ENCODE measurements at regions not wholly inside any gene's neighbourhood (a gene's known extent, or its start where the extent isn't known, plus 50 kb on each side); places are given as distances from the start of the nearest gene placed in this dataset.
A peak's percentile ranks its signal among the peaks of the same experiment; 100 is the strongest.

GRCh38 chr13:50085063-50085462 lies 69.8 kb downstream of the KCNRG start:
- Mint-ChIP-seq H3K4me3 (no peak overlapping the region), H3K4me1 (peaks cover 27% of the 10 kb centered on the region), H3K27me3 (no peaks in the 10 kb centered on the region)

DNA sequence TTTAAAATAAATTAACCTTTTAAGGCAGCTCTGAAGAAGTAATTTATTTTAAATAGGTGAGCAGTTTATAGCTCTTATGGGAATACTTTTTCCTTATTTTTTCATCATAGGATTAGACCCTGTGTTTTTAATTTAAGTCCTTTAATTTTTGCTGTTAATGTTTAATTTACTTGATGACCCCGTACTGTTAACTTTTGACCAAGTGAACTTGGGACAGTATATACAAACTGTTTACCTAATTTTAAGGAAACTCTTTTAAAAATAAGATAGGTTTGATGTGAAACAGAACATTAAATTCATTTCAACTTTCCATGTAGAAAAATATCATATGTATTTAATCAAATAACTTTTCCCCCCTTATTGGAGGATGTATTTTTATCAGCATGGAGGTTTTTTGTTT lies 74.4 kb downstream of the KCNRG start:
- H3K4me1 Mint-ChIP-seq, result peaks cover 10% of the 10 kb centered on the region
- H3K27ac Mint-ChIP-seq, result no peak overlapping the region
- H3K36me3 Mint-ChIP-seq, result peaks cover 11% of the 10 kb centered on the region
- no peak for ATAC-seq
- no peaks in the 10 kb centered on the region for H3K27me3 Mint-ChIP-seq
- H3K9me3 Mint-ChIP-seq, result no peaks in the 10 kb centered on the region
- no peak overlapping the region for H3K4me3 Mint-ChIP-seq

More at GRCh38 chr13:50085063-50085462, 69.8 kb downstream of the KCNRG start:
- Mint-ChIP-seq H3K9me3 (no peaks in the 10 kb centered on the region), H3K27ac (no peak overlapping the region), H3K36me3 (peaks cover 21% of the 10 kb centered on the region)
- ATAC-seq, result no peak

- no peaks in the 10 kb centered on the region for H3K9me3 Mint-ChIP-seq
- no peak overlapping the region for H3K27ac Mint-ChIP-seq
- peaks cover 11% of the 10 kb centered on the region for H3K36me3 Mint-ChIP-seq
- no peak for ATAC-seq
- H3K4me3 Mint-ChIP-seq, result no peak overlapping the region
- H3K27me3 Mint-ChIP-seq, result no peaks in the 10 kb centered on the region
- H3K4me1 Mint-ChIP-seq, result peaks cover 10% of the 10 kb centered on the region
These were observed 75.0 kb downstream of the KCNRG start for GRCh38 chr13:50090211-50090610.

GRCh38 chr13:50094615-50095293 lies 79.5 kb downstream of the KCNRG start:
- Mint-ChIP-seq H3K4me3 (no peak overlapping the region), H3K27me3 (no peaks in the 10 kb centered on the region), H3K27ac (no peak overlapping the region), H3K9me3 (peaks cover 11% of the 10 kb centered on the region), H3K4me1 (peaks cover 13% of the 10 kb centered on the region), H3K36me3 (peaks cover 27% of the 10 kb centered on the region)
- ATAC-seq, result no peak

- H3K4me1 Mint-ChIP-seq, result peaks cover 29% of the 10 kb centered on the region
- no peaks in the 10 kb centered on the region for H3K27me3 Mint-ChIP-seq
- ATAC-seq, result no peak
- H3K4me3 Mint-ChIP-seq, result peak overlapping the region; percentile 29
- H3K36me3 Mint-ChIP-seq, result peaks cover 44% of the 10 kb centered on the region
- peaks cover 11% of the 10 kb centered on the region for H3K9me3 Mint-ChIP-seq
- peak overlapping the region; percentile 8 for H3K27ac Mint-ChIP-seq
These were observed 83.4 kb downstream of the KCNRG start for GRCh38 chr13:50098693-50099092.

- no peaks in the 10 kb centered on the region for H3K27me3 Mint-ChIP-seq
- H3K4me3 Mint-ChIP-seq, result no peak overlapping the region
- peaks cover 36% of the 10 kb centered on the region for H3K4me1 Mint-ChIP-seq
- peaks cover 11% of the 10 kb centered on the region for H3K9me3 Mint-ChIP-seq
- ATAC-seq, result no peak
- no peak overlapping the region for H3K27ac Mint-ChIP-seq
- H3K36me3 Mint-ChIP-seq, result peaks cover 49% of the 10 kb centered on the region
These were observed 84.2 kb downstream of the KCNRG start for GRCh38 chr13:50099473-50099872.

- peaks cover 56% of the 10 kb centered on the region for H3K4me1 Mint-ChIP-seq
- no peak overlapping the region for H3K4me3 Mint-ChIP-seq
- no peak for ATAC-seq
- H3K27me3 Mint-ChIP-seq, result no peaks in the 10 kb centered on the region
- peaks cover 60% of the 10 kb centered on the region for H3K36me3 Mint-ChIP-seq
- peaks cover 11% of the 10 kb centered on the region for H3K9me3 Mint-ChIP-seq
- peak overlapping the region; percentile 14 for H3K27ac Mint-ChIP-seq
These were observed 86.3 kb downstream of the KCNRG start for GRCh38 chr13:50101590-50101989.

- Mint-ChIP-seq H3K27ac (peak overlapping the region; percentile 90), H3K4me1 (peaks cover 60% of the 10 kb centered on the region), H3K4me3 (no peak overlapping the region), H3K36me3 (peaks cover 41% of the 10 kb centered on the region), H3K9me3 (no peaks in the 10 kb centered on the region), H3K27me3 (no peaks in the 10 kb centered on the region)
- no peak for ATAC-seq
These were observed 89.2 kb downstream of the KCNRG start for GRCh38 chr13:50104493-50104892.

DNA sequence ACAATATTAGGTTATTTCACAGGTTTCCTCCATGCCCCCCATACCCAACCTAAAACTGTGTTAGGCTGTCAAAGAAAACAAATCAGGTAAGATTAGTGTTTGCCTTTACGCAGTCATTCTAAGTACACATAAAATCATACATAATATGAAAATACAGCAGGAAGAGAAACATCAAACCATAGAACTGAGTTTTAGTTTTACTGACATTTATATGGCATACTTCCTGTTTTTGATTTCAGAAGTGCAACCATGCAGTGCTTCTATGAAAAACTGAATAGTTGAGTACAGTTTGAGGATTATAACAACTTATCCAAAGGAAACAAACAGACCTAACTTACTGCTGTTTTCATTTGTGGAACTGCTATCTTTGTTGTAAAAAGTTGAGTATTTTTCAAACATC lies 91.3 kb downstream of the KCNRG start:
- peak overlapping the region; percentile 90 for H3K27ac Mint-ChIP-seq
- H3K9me3 Mint-ChIP-seq, result no peaks in the 10 kb centered on the region
- H3K4me1 Mint-ChIP-seq, result peaks cover 62% of the 10 kb centered on the region
- ATAC-seq, result peak; percentile 84
- H3K4me3 Mint-ChIP-seq, result peak overlapping the region; percentile 63
- H3K36me3 Mint-ChIP-seq, result peaks cover 34% of the 10 kb centered on the region
- H3K27me3 Mint-ChIP-seq, result no peaks in the 10 kb centered on the region

- Mint-ChIP-seq H3K4me3 (peak overlapping the region; percentile 12), H3K9me3 (no peaks in the 10 kb centered on the region), H3K4me1 (peaks cover 56% of the 10 kb centered on the region), H3K27ac (peak overlapping the region; percentile 90), H3K36me3 (peaks cover 34% of the 10 kb centered on the region), H3K27me3 (no peaks in the 10 kb centered on the region)
- peak; percentile 68 for ATAC-seq
These were observed 92.0 kb downstream of the KCNRG start for GRCh38 chr13:50107205-50107604.

DNA sequence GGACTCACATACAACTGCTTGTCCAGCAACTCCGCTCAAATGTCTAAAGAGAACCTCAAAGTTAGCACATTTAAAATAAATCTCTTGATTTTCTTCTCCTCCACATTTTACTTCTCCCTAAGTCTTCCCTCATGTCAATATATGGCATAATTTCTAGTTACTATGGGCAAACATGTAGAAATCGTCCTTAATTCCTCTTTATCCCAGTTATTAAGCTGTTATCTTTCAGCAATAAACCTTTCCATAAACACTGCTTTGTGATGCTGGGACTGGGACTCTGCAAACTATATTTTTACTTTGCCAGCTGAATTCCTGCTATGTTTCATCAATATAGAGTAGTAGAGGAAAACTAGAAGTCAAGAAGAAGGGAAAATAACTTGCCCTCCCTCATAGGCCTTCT lies 99.7 kb downstream of the KCNRG start:
- H3K36me3 Mint-ChIP-seq, result peaks cover 10% of the 10 kb centered on the region
- no peak overlapping the region for H3K27ac Mint-ChIP-seq
- no peak overlapping the region for H3K4me3 Mint-ChIP-seq
- no peaks in the 10 kb centered on the region for H3K9me3 Mint-ChIP-seq
- ATAC-seq, result no peak
- H3K4me1 Mint-ChIP-seq, result peaks cover 5% of the 10 kb centered on the region
- no peaks in the 10 kb centered on the region for H3K27me3 Mint-ChIP-seq

GRCh38 chr13:50115695-50116094 lies 100.5 kb downstream of the KCNRG start:
- Mint-ChIP-seq H3K27ac (no peak overlapping the region), H3K9me3 (no peaks in the 10 kb centered on the region), H3K36me3 (peaks cover 13% of the 10 kb centered on the region), H3K27me3 (no peaks in the 10 kb centered on the region), H3K4me1 (peaks cover 8% of the 10 kb centered on the region), H3K4me3 (no peak overlapping the region)
- ATAC-seq, result no peak

GRCh38 chr13:50116430-50116973 lies 101.3 kb downstream of the KCNRG start:
- H3K9me3 Mint-ChIP-seq, result no peaks in the 10 kb centered on the region
- H3K27ac Mint-ChIP-seq, result no peak overlapping the region
- no peaks in the 10 kb centered on the region for H3K27me3 Mint-ChIP-seq
- ATAC-seq, result no peak
- peaks cover 16% of the 10 kb centered on the region for H3K4me1 Mint-ChIP-seq
- peaks cover 16% of the 10 kb centered on the region for H3K36me3 Mint-ChIP-seq
- no peak overlapping the region for H3K4me3 Mint-ChIP-seq

DNA sequence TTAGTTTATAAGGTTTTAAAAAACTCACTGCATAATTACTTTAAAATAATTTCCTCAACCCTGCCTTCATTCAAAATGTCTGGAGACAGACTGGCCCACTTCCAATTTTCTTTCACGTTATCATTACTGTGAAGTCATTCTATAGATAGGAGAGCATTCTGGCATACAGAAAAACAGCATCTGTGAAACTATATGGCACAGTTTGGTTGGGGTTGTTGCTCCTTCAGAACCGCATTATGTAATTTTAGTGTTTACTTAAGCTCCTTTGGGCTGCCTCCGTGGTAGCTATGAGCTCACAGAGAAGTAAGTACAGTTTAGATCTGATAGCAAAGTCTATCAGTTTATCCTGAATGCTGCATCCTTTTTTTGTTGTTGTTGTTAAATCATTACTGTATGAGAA lies 104.3 kb downstream of the KCNRG start:
- Mint-ChIP-seq H3K27ac (no peak overlapping the region), H3K9me3 (no peaks in the 10 kb centered on the region), H3K4me1 (peaks cover 40% of the 10 kb centered on the region), H3K4me3 (no peak overlapping the region), H3K27me3 (no peaks in the 10 kb centered on the region), H3K36me3 (peaks cover 23% of the 10 kb centered on the region)
- ATAC-seq, result no peak

DNA sequence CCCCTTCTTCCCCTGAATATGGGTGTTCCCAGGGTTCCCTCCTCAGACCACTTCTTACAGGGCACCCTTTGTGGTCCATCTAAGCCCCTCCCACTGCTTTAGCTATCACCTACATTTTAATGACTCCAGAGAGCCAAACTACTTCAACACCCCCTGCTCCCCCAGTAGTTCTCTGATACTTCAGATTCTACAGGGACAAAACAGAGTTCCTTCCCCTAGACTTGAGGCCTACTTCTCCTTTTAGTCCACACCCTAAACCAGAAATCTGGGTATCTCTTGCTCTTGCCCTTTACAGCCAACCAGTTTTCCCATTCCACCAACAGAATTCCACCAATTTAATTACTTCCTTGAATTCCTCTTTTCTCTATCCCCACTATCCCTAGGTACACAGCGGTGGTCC lies 107.2 kb downstream of the KCNRG start:
- peak overlapping the region; percentile 85 for H3K4me3 Mint-ChIP-seq
- no peaks in the 10 kb centered on the region for H3K27me3 Mint-ChIP-seq

DNA sequence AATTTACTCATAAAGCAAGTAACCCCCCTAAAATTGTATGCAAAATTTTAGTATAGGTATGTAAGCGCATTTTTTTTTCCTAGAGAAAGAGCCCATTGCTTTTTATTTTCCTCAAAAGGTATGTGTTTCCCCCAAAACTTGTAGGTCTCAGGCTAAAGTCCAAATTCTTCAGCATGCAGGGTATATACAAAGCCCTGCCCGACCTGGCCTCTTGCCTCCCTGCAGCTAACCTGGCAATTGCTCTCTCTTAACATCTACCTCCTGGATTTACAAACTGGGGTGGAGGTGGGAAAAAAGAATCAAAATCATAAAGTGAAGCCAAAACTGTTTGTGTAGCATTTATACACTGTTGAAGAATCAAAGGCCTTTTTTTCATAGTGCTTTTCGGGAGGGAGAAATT lies 107.8 kb downstream of the KCNRG start:
- Mint-ChIP-seq H3K27ac (peak overlapping the region; percentile 99), H3K4me3 (peak overlapping the region; percentile 85), H3K36me3 (peaks cover 23% of the 10 kb centered on the region), H3K9me3 (no peaks in the 10 kb centered on the region), H3K4me1 (peaks cover 56% of the 10 kb centered on the region), H3K27me3 (no peaks in the 10 kb centered on the region)
- ATAC-seq, result no peak

More for the DNA sequence above, 107.2 kb downstream of the KCNRG start:
- no peaks in the 10 kb centered on the region for H3K9me3 Mint-ChIP-seq
- peak overlapping the region; percentile 99 for H3K27ac Mint-ChIP-seq
- H3K4me1 Mint-ChIP-seq, result peaks cover 51% of the 10 kb centered on the region
- no peak for ATAC-seq
- H3K36me3 Mint-ChIP-seq, result peaks cover 23% of the 10 kb centered on the region
